Gastrocnemius medialis (tissue), 4 donors: ENCODE measurements at regions not wholly inside any gene's neighbourhood (a gene's known extent, or its start where the extent isn't known, plus 50 kb on each side); places are given as distances from the start of the nearest gene placed in this dataset.
A peak's percentile ranks its signal among the peaks of the same experiment; 100 is the strongest.
"Not testable (repeated sequence)": the region's sequence is repeated elsewhere in the genome, so short reads cannot be mapped to it uniquely, and the experiment has no call there.

ENCODE experiments used
- ATAC-seq, 2 donors: fragments of 150-250 bp; one replicate each; pipeline ENCODE4 v1.9.1; 2016
- DNase-seq, 2 donors: peaks; one replicate each; pipeline ENCODE4 v3.0.0-alpha.2; 2019
- H3K27ac ChIP-seq, 4 donors: fragments of 200-600 bp; sonication (generic); 1 replicate in 1 of 4; 2 replicates in 3 of 4; pipeline ENCODE4 v1.5.1; 2016 to 2018; ENCODE audit warnings: mild to moderate bottlenecking in 2 of 4, moderate library complexity in 1 of 4
- H3K27me3 ChIP-seq, 3 donors: fragments of 200-600 bp; sonication (generic) in 2 of 3; 1 replicate in 1 of 3; 2 replicates in 2 of 3; pipeline versions ENCODE4 v1.5.1 to v1.6.0; 2016 to 2019; ENCODE audit warnings: mild to moderate bottlenecking in 1 of 3, moderate library complexity in 1 of 3
- H3K36me3 ChIP-seq, 2 donors: fragments of 200-600 bp; sonication (generic) in 1 of 2; one replicate each; pipeline ENCODE4 v1.5.1; 2017 to 2018
- H3K4me1 ChIP-seq, 2 donors: fragments of 200-600 bp; sonication (generic) in 1 of 2; one replicate each; pipeline ENCODE4 v1.5.1; 2016 to 2017; ENCODE audit warnings: mild to moderate bottlenecking in 2 of 2
- H3K4me3 ChIP-seq, 4 donors: fragments of 200-600 bp; sonication (generic) in 3 of 4; 1 replicate in 1 of 4; 2 replicates in 3 of 4; pipeline ENCODE4 v1.5.1; 2016 to 2019; ENCODE audit warnings: mild to moderate bottlenecking in 2 of 4
- H3K9me3 ChIP-seq, 3 donors: fragments of 200-600 bp; sonication (generic) in 2 of 3; 1 replicate in 1 of 3; 2 replicates in 2 of 3; pipeline ENCODE4 v1.5.1; 2016 to 2019
- POLR2A ChIP-seq, 2 donors: fragments of 450-650 bp; IDR thresholded peaks; one replicate each; pipeline ENCODE4 v1.6.1; 2017; ENCODE audit warnings: antibody characterized with exemption in 2 of 2, mild to moderate bottlenecking in 2 of 2, moderate library complexity in 2 of 2
- in situ Hi-C, 4 donors: fragments of 200-750 bp; cut with MboI; loops; one replicate each; pipeline versions ENCODE4 v1.15.0 to v1.8.0; 2017; ENCODE audit warnings: low sequenced_read_pairs in 4 of 4
- intact Hi-C: fragments of 100-400 bp; cut with DNase I; formaldehyde crosslinking; loops from one replicate; pipeline ENCODE4 v1.15.1; 2023; ENCODE audit warnings: low total_unique reads
- TF ChIP-seq, protein P1 (sequence below), 5 experiments: fragments of 450-650 bp in 3 of 5; fragments of 200-600 bp in 2 of 5; sonication (generic) in 2 of 5; IDR thresholded peaks in 4 of 5; conservative IDR thresholded peaks in 1 of 5; 1 replicate in 4 of 5; 2 replicates in 1 of 5; pipeline ENCODE4 v1.5.1; 2016 to 2019; ENCODE audit warnings: antibody characterized with exemption in 5 of 5, mild to moderate bottlenecking in 3 of 5, moderate library complexity in 3 of 5

DNA sequence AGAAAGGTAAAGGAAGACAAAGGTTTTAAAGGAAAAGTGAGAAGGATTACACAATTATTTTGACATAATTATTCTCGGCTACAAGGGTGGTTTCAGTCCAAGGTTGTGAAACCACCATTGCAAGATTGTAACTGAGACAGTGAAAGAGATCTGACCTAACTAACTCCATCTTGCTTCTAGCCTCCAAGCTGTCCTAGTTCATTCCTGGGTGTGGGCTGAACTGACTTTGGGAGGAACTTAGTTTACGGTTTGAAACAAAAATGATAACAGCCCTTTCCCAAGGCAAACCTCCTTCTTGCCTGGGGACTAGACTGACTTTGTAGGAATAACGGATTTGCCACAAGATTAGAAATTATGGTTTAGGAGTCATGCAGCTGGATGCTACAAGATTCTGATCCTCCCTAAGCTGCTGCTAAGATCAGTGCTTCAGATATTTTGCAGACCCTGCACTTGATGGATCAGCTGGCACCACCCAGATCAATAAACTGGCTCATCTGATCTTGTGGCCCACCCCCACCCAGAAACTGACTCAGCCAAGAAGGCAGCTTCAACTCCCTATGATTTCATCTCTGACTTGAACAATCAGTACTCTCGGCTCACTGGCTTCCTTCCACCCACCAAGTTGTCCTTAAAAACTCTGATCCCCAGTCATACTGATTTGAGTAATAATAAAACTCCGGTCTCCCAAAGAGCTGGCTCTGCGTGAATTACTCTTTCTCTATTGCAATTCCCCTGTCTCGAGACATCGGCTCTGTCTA is 57.7 kb upstream of the AADACL2 start:
- intact Hi-C loops: no loop called here
- in situ Hi-C loops: no loop called here
- Histone ChIP-seq H3K4me1 (no peaks in the 10 kb centered on the region), H3K27ac (no peak overlapping the region), H3K9me3 (peaks cover 0 to 9% (median 0%) of the 10 kb centered on the region in 3 donors), H3K27me3 (no peaks in the 10 kb centered on the region), H3K36me3 (no peaks in the 10 kb centered on the region), H3K4me3 (no peak overlapping the region)
- ATAC-seq: no peak
- no peak for DNase-seq
- no peak for TF ChIP-seq POLR2A (IDR thresholded peaks at IDR 0.05)
- TF ChIP-seq, protein P1, sequence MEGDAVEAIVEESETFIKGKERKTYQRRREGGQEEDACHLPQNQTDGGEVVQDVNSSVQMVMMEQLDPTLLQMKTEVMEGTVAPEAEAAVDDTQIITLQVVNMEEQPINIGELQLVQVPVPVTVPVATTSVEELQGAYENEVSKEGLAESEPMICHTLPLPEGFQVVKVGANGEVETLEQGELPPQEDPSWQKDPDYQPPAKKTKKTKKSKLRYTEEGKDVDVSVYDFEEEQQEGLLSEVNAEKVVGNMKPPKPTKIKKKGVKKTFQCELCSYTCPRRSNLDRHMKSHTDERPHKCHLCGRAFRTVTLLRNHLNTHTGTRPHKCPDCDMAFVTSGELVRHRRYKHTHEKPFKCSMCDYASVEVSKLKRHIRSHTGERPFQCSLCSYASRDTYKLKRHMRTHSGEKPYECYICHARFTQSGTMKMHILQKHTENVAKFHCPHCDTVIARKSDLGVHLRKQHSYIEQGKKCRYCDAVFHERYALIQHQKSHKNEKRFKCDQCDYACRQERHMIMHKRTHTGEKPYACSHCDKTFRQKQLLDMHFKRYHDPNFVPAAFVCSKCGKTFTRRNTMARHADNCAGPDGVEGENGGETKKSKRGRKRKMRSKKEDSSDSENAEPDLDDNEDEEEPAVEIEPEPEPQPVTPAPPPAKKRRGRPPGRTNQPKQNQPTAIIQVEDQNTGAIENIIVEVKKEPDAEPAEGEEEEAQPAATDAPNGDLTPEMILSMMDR (IDR thresholded peaks at IDR 0.05 in 4 of 5, conservative IDR thresholded peaks at IDR 0.05 in 1 of 5): no peak

DNA sequence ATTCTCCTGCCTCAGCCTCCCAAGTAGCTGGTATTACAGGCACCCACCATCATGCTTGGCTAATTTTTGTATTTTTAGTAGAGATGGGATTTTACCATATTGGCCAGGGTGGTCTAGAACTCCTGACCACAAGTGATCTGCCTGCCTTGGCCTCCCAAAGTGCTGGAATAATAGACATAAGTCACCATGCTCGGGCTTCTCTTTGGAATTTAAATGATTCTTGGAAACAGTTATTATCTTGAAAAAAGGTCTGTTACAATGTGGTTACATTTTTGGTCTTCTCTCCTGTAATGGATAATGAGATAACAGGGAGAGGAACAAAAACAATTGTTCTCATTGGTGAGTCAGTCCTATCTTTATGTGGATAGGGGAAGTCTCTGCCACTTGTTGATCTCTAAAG is 59.8 kb upstream of the AADACL2 start:
- ATAC-seq (no peak), DNase-seq (no peak)
- Histone ChIP-seq H3K4me3 (no peak overlapping the region), H3K4me1 (no peaks in the 10 kb centered on the region), H3K27me3 (no peaks in the 10 kb centered on the region), H3K36me3 (no peaks in the 10 kb centered on the region), H3K27ac (no peak overlapping the region), H3K9me3 (peaks cover 0 to 9% (median 0%) of the 10 kb centered on the region in 3 donors)
- intact Hi-C loops: no loop called here
- TF ChIP-seq, protein P1 (IDR thresholded peaks at IDR 0.05 in 4 of 5, conservative IDR thresholded peaks at IDR 0.05 in 1 of 5): no peak
- no peak for TF ChIP-seq POLR2A (IDR thresholded peaks at IDR 0.05)
- in situ Hi-C loops: loop anchor here in 2 of 4 donors (25.0 kb wide), 1 partner anchor 212 kb away; the partner anchor contains the start of gene IGSF10 (in 2 of the 2)

DNA sequence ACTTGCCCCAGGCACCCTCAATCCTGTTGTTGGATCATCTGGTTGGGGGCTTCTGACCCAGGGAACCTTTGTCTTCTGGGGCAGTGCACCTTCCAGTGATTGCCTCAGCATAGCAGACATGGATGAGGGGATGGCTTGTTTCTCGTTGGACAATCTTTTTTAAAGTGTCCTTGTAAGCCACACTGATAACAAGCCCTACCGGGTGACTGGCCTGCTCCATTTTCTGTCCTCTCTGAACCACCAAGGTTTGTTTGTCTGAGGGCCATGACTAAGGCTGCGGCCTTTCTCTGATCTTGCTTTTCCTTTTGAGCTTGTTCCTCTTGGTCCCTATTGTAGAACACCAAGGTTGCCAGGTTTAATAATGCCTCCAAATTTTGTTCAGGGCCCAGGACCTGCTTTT is 66.0 kb upstream of the AADACL2 start:
- ATAC-seq, H3K27me3 ChIP-seq, DNase-seq, H3K36me3 ChIP-seq, intact Hi-C loops, H3K9me3 ChIP-seq, H3K4me1 ChIP-seq, H3K27ac ChIP-seq, H3K4me3 ChIP-seq: not testable (repeated sequence)
- in situ Hi-C loops: loop anchor here in 2 of 4 donors (25.0 kb wide), 1 partner anchor 205 kb away; the partner anchor contains the start of gene IGSF10 (in 2 of the 2)

DNA sequence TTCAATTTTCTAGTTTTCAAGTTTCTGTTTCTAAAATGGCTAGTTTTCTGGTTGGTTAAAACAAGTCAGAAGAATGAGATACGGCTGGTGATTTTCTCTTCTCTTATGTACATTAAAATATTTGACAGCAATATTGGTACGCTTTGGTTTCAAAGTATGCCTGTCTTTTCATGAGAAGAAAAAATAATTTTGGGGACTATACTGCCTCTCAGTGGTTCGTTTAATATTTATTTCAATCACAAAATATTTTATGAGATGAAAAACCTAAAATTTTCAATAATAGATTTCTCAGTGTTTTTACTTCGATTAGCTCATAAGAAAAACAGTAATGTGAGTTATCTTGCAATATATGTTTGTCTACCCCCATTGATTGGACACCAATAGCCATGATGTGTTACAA is 72.8 kb upstream of the AADACL2 start:
- in situ Hi-C loops: loop anchor here in 2 of 4 donors (25.0 kb wide), 1 partner anchor 199 kb away; the partner anchor contains the start of gene IGSF10 (in 2 of the 2)
- no peaks in the 10 kb centered on the region for H3K36me3 ChIP-seq
- intact Hi-C loops: loop anchor here (2.0 kb wide), 1 partner anchor 192 kb away; no protein-coding TSS in a partner anchor
- H3K27ac ChIP-seq: no peak overlapping the region
- ATAC-seq: no peak
- H3K9me3 ChIP-seq: no peaks in the 10 kb centered on the region
- H3K4me3 ChIP-seq: no peak overlapping the region
- H3K4me1 ChIP-seq: no peaks in the 10 kb centered on the region
- no peak for DNase-seq
- no peaks in the 10 kb centered on the region for H3K27me3 ChIP-seq
- TF ChIP-seq, protein P1 (IDR thresholded peaks at IDR 0.05 in 4 of 5, conservative IDR thresholded peaks at IDR 0.05 in 1 of 5): peak in 3 of 5 experiments; percentile 12 to 28 (median 20)
- no peak for TF ChIP-seq POLR2A (IDR thresholded peaks at IDR 0.05)

DNA sequence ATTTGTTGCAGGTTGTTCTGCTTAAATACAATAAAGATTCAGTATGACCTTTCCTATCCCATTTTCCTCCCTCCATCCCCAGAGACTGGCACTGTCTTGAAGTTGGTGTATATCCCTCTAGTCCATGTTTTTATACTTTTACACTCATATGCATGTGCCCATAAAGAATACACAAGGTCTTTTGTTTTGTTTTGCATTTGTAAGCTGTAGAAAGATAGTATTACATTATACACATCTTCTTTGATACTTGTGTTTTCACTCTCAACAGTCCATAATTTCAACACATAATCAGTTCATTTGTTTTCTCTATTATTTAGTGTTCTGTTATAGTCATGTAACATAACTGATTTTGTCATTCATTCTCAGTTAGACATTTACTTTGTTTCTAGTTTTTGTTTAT is 88.7 kb upstream of the AADACL2 start:
- Histone ChIP-seq H3K27me3 (no peaks in the 10 kb centered on the region), H3K27ac (no peak overlapping the region), H3K9me3 (no peaks in the 10 kb centered on the region), H3K4me1 (no peaks in the 10 kb centered on the region), H3K4me3 (no peak overlapping the region), H3K36me3 (no peaks in the 10 kb centered on the region)
- ATAC-seq (no peak), DNase-seq (no peak)
- in situ Hi-C loops (no loop called here), intact Hi-C loops (no loop called here)
- TF ChIP-seq, protein P1 (IDR thresholded peaks at IDR 0.05 in 4 of 5, conservative IDR thresholded peaks at IDR 0.05 in 1 of 5): no peak
- no peak for TF ChIP-seq POLR2A (IDR thresholded peaks at IDR 0.05)
